ENCODE measurements at regions not wholly inside any gene's neighbourhood (a gene's known extent, or its start where the extent isn't known, plus 50 kb on each side); places are given as distances from the start of the nearest gene placed in this dataset.
"Not testable (repeated sequence)": the region's sequence is repeated elsewhere in the genome, so short reads cannot be mapped to it uniquely, and the experiment has no call there.

GRCh38 chr12:93204896-93205295 lies 172.8 kb upstream of the NUDT4 start:
- DNase-seq (ENCODE audit: low read depth in 2 of 2), result no peak

DNA sequence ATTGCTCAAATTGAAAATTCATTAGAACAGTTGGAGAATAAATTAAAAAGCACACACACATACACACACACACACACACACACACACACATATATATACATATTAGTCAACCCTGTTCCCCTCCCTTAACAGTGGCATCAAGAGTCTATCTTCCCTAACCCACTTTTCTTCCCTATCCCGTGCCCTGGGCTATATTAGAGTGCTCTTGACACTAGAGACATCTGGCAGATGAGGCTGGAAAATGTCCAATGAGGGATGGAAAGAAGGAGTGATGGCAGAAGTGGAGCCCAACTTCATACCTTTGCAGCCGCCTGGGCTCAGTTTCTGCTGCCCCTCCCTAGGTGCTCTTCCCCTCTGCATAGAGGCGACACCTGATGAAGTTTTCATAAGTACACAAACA lies 172.4 kb upstream of the NUDT4 start:
- DNase-seq (ENCODE audit: low read depth in 2 of 2), result no peak

DNA sequence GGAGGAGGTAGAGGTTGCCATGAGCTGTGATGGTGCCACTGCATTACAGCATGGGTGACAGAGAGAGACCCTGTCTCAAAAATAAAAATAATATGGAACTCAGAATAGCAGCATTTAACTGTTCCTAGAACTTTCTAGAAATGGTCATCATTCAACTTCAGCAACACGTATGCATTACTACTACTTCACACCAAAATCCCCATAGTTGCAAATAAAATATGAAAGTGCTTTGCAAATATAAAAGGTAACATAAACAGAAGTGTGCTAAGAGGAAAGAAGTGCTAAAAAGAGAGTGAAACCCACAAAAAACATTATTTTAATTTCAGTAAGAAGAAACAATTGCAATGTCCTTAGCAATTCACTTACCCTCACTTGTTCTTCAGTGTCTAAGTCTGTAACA lies 169.7 kb upstream of the NUDT4 start:
- DNase-seq (ENCODE audit: low read depth in 2 of 2), result no peak

GRCh38 chr12:93214523-93215289 lies 163.0 kb upstream of the NUDT4 start:
- DNase-seq (ENCODE audit: low read depth in 2 of 2), result no peak

GRCh38 chr12:93215290-93215678 lies 162.4 kb upstream of the NUDT4 start:
- DNase-seq (ENCODE audit: low read depth in 2 of 2), result no peak

DNA sequence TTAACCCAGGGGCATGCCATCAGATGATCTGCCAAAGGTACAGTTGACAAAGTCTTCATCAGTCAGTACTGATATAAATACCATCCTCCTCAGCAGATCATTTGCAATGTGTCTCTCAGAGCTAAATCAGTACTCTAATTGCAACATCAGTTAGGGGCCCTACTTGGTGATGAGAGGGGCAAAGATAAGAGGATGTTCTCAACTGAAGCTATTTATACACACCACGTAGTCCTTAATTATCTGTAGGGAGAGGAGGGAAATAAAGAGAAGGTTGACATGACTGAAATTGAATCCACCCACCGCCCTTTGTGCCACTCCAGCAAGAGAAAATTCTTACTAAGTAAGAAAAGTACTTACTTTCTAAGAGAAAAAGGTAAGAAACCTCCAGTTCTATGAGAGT lies 157.8 kb upstream of the NUDT4 start:
- DNase-seq (ENCODE audit: low read depth in 2 of 2), result no peak

DNA sequence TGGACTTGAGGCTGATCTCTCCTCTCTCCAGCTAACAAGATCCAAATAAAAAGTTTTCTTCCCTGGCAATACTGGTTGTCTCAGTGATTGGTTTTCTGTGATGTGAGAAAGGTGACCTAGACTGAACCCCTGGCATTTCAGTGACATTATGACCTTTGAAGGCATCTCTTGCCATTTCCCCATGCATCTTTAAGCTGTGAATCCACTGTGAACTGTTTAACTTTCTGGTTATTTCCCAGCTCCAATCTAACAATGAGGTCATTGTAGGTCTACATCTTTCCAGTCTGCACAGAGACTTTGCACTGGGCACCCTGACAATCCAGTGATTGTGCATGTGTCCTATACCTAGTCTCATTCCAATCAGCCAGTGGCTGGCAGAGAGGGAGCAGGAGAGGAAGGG lies 155.9 kb upstream of the NUDT4 start:
- DNase-seq (ENCODE audit: low read depth in 2 of 2), result no peak

- DNase-seq (ENCODE audit: low read depth in 2 of 2), result no peak
Measured at GRCh38 chr12:93223440-93224426, 154.0 kb upstream of the NUDT4 start.

DNA sequence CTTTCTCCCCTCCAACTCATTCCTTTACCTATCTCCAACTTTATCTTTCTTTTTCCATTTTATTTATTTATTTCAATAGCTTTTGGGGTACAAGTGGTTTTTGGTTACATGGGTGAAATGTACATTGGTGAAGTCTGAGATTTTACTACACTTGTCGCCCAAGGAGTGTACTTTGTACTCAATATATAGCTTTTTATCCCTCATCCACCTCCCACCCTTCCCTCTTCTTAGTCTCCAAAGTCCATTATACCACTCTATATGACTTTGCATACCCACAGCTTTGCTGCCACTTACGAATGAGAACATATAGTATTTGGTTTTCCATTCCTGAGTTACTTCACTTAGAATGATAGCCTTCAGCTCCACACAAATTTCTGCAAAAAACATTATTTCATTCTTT lies 152.6 kb upstream of the NUDT4 start:
- no peak for DNase-seq (ENCODE audit: low read depth in 2 of 2)

DNA sequence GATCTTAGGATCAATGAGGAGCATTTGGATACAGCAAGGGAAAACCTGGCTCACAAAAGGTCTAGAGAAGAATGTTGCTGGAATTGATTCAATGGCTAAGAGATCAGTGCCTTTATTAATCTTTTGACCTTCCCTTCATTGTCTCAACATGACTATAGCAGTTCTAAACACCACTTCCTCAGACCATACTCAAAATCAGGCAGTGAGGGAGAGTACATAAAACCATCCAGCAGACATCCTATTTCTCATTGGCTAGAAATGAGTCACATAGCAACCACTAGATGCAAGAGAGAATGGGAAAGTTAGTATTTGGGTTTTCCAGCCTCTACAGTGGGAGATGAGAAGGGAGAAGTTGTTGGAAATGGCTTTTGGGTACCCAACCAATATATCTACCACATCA lies 151.4 kb upstream of the NUDT4 start:
- DNase-seq (ENCODE audit: low read depth in 2 of 2), result no peak

DNA sequence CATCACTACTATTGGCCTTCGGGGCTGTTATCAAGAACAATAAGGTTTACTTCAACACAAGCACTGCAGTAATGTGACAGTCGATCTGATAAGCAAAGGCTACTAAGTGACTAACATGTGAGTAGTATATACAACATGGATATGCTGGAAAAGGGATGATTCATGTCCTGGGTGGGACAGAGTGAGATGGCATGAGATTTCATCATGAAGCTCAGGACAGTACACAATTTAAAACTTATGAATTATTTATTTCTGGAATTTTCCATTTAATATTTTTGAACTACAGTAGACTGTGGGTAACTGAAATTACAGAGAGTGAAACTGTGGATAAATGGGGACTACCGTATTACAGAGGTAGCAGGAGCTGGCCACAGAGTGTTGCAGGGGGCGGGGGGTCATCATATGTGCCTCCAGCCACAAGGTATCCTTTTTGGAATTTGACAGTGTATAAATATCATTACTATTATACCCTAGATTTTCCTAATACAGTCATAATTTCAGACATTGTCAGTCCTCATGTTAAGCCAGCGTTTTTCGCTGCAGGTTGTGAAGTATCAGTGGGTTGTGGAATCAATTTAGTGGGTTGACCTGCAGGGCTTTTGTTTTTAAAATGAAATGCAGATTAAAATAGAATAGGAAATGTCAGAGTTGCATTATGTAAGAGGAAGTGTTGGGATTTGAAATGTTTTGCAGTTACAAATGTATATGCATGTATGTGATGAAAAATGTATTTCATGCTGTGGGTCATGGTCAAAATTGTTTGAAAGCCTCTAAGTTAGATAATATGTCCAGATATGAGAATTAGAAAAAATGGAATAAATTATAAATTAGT lies 148.0 kb upstream of the NUDT4 start:
- DNase-seq (ENCODE audit: low read depth in 2 of 2), result no peak

DNA sequence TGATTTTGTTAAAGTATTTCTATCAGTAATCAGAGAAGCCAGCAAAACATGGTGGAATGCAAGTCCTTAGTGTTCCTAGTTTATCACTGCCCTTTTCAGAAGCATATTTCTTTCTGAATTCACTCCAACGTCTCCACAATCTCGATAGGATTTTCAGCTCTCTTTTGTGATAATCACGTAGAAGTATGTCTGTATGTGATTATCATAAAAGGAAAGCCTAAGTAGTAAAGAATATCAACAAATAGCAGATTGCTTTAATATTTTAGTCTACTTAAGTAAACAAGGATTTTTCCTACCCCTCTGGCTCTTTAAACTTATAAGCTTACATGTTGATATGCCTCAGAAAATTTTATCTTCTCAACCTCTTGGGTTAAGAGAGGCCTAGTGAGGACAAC lies 147.4 kb upstream of the NUDT4 start:
- no peak for DNase-seq (ENCODE audit: low read depth in 2 of 2)

- no peak for DNase-seq (ENCODE audit: low read depth in 2 of 2)
Measured at GRCh38 chr12:93231938-93232337, 145.8 kb upstream of the NUDT4 start.

DNA sequence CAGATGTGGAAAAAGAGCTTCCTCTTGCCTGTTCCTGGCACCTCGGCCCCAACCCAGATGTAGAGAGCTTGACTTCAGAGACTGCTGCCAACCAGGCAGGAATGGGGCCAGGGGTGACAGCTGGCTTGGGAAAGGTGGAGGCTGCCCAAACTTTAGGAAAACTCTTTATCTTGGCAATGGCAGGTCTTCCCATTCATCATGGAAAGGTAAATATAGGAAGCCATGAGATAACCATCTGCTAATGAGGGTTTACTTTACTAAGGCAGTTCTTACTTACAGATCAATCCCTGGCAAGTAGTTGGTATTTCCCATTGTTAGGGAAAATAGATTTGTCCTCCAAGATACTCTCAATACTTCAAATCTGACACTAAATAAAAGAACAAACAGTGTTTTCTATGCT lies 143.1 kb upstream of the NUDT4 start:
- DNase-seq (ENCODE audit: low read depth in 2 of 2), result no peak

DNA sequence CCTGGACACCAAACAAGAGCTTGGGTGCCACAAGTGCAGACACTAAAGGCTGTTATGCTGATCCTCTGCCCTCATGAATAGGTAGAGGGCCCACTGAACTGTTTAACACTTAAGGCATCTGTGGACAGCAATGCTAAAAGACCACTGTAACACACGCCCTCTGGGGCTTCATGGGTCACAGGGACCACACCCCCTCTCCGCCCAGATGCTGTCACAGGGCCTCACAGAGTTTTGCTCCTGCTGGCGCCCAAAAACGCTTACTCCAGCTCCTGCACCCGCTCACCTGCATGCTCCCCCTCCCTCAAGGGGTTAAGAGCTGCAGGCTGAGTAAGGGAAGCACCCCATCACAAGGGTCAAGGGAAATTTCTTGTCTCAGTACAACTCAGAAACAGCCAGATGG lies 141.8 kb upstream of the NUDT4 start:
- no peak for DNase-seq (ENCODE audit: low read depth in 2 of 2)

DNA sequence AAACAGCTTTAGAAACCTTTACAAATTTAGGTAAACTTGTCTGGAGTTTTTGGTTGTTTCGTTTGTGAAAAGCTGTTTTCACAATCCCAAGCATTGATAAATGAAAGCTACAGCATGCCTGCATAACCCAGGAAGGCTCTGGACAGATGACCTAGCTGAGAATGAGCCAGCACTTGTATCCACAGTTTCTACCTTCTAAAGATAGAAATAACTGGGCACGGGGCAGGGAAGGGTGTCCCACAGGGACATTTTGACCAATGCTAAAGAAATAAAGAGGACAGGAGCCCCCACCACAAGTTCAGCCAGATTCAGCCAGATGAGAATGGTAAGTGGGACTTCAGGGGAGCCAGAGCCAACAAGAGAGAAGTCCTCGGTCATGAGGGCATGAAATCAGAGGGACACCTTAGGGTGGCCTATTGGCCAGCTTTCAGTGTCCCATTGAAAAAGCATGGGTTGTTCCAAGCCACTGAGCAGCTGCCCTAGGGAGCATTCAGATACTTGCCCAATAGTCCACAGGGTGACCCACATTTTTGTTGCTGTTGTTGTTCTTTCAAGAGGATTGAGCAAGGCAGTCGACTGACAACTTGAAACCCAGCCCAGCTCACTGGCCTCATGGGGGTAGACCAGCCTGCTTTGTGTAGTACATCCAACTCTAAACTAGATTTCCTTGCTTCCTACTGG lies 140.3 kb upstream of the NUDT4 start:
- no peak for DNase-seq (ENCODE audit: low read depth in 2 of 2)

- DNase-seq (ENCODE audit: low read depth in 2 of 2), result not testable (repeated sequence)
Measured at GRCh38 chr12:93238512-93239262, 139.0 kb upstream of the NUDT4 start.

DNA sequence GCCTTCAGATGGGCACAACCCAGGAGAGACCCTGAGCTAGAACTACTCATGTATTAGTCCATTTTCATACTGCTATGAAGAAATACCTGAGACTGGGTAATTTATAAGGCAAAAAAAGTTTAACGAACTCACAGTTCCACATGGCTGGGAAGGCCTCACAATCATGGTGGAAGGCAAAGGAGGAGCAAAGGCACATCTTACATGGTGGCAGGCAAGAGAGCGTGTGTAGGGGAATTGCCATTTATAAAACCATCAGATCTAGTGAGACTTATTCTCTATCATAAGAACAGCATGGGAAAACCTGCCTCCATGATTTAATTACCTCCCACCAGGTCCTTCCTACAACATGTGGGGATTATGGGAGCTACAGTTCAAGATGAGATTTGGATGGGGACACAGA lies 137.9 kb upstream of the NUDT4 start:
- DNase-seq (ENCODE audit: low read depth in 2 of 2), result not testable (repeated sequence)

DNA sequence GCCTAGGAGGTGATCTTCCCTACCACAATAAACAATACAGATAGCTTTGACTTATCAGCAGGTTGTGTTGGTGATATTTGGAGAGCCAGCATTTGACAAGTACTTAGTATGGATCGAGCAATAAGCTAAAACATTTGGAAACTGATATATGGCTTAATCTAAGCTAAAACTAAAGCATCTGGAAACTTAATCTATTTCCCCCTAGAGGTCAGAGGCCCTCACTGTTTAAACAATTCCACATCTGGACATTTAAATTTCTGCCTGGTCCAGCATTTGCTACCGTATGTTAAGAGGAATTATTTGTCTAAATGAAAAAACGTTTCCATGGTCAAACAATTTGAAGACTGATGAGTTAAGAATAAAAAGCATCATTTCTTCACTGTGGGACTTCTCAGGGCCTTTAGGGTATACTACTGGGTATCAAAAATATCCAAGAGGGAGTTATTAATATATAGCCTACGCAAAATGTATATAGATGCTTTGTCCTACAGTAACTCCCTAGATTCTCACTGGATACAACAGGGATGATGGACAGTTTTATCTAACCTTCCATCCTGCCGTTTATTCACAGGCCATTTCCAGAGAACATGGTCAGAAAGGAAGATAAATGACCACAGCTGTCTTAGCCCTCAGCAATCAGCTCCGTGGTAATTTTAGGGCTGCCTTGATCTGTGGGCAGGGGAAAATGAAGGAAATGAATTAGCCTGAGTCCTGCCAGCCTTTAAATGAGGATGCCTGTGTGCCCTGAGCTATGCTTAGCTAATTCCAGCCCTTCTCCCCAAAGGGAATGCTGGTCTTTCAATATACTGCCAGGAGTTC lies 135.4 kb upstream of the NUDT4 start:
- DNase-seq (ENCODE audit: low read depth in 2 of 2), result no peak

GRCh38 chr12:93243382-93243688 lies 134.4 kb upstream of the NUDT4 start:
- no peak for DNase-seq (ENCODE audit: low read depth in 2 of 2)

Data from stimulated activated CD4-positive, alpha-beta T cell treated with anti-CD3 and anti-CD28 coated beads, Interleukin-12 subunit alpha, Interleukin-12 subunit beta, amount 100 ng/mL, for 24 hours (primary cell).